Ishikawa (cell line): ENCODE measurements at regions not wholly inside any gene's neighbourhood (a gene's known extent, or its start where the extent isn't known, plus 50 kb on each side); places are given as distances from the start of the nearest gene placed in this dataset.

Source experiments
- CREB1 ChIP-seq: IDR thresholded peaks from 2 replicates; pipeline ENCODE4 v1.6.1; 2012; ENCODE audit warnings: low read depth
- EP300 ChIP-seq: IDR thresholded peaks from 2 replicates; pipeline ENCODE4 v1.6.1; 2012; ENCODE audit warnings: borderline replicate concordance
- MAX ChIP-seq: IDR thresholded peaks from 2 replicates; pipeline ENCODE4 v1.6.1; 2012
- NFIC ChIP-seq: IDR thresholded peaks from 2 replicates; pipeline ENCODE4 v1.6.1; 2012
- REST ChIP-seq: IDR thresholded peaks from 2 replicates; pipeline ENCODE4 v1.6.1; 2012; ENCODE audit warnings: low read depth, mild to moderate bottlenecking
- TAF1 ChIP-seq: IDR thresholded peaks from 2 replicates; pipeline ENCODE4 v1.6.1; 2012; ENCODE audit warnings: low read depth, mild to moderate bottlenecking
- TCF12 ChIP-seq: IDR thresholded peaks from 2 replicates; pipeline ENCODE4 v1.6.1; 2012; ENCODE audit warnings: low read depth
- TEAD4 ChIP-seq: IDR thresholded peaks from 2 replicates; pipeline ENCODE4 v1.6.1; 2012

GRCh38 chr6:105988321-105988720 lies 97.8 kb upstream of the PRDM1 start:
- TF ChIP-seq EP300, result no peak
- TF ChIP-seq NFIC, result no peak
- no peak for TF ChIP-seq TEAD4
- TF ChIP-seq CREB1, result no peak
- TF ChIP-seq TCF12, result no peak
- no peak for TF ChIP-seq MAX
- no peak for TF ChIP-seq TAF1
- no peak for TF ChIP-seq REST
